Keratinocyte (primary cell): ENCODE measurements at regions not wholly inside any gene's neighbourhood (a gene's known extent, or its start where the extent isn't known, plus 50 kb on each side); places are given as distances from the start of the nearest gene placed in this dataset.

ENCODE experiments used
- DNase-seq: peaks from one replicate; pipeline ENCODE4 v3.0.0-alpha.2; 2011; ENCODE audit warnings: low read depth, missing footprints, low spot score
- FAIRE-seq: peaks from 2 replicates; lab custom pipeline; 2011; peaks lifted over from hg19 to GRCh38; lab: Jason Lieb, UNC
- H2AFZ ChIP-seq: 2 replicates; pipeline ENCODE4 v1.6.0; 2012; ENCODE audit warnings: low read length, control low read depth, inconsistent platforms; ENCODE audit not compliant: control insufficient read depth
- H3K27ac ChIP-seq: 2 replicates; pipeline ENCODE4 v1.5.1; 2011; ENCODE audit warnings: low read length; ENCODE audit not compliant: control insufficient read depth, insufficient read depth
- H3K27me3 ChIP-seq: 3 replicates; pipeline ENCODE4 v1.6.0; 2011; ENCODE audit warnings: low read length; ENCODE audit not compliant: control insufficient read depth, insufficient read depth; ENCODE audit errors: extremely low read depth
- H3K36me3 ChIP-seq, 2 experiments: 2 replicates in 1 of 2; 3 replicates in 1 of 2; pipeline ENCODE4 v1.5.1; 2011; ENCODE audit warnings: low read length in 2 of 2, mild to moderate bottlenecking in 1 of 2; ENCODE audit not compliant: control insufficient read depth in 2 of 2, insufficient read depth in 2 of 2; ENCODE audit errors: extremely low read depth in 1 of 2
- H3K4me1 ChIP-seq: 3 replicates; pipeline ENCODE4 v1.5.1; 2011; ENCODE audit warnings: low read length; ENCODE audit not compliant: control insufficient read depth, insufficient read depth; ENCODE audit errors: extremely low read depth
- H3K4me2 ChIP-seq: 3 replicates; pipeline ENCODE4 v1.6.0; 2011; ENCODE audit warnings: low read depth, low read length; ENCODE audit not compliant: control insufficient read depth, insufficient read depth; ENCODE audit errors: extremely low read depth
- H3K4me3 ChIP-seq, 3 experiments: fragments of 200-600 bp in 1 of 3; sonication (generic) in 1 of 3; 2 replicates in 2 of 3; 3 replicates in 1 of 3; pipeline ENCODE4 v1.5.1; 2011 to 2016; ENCODE audit warnings: low read length in 3 of 3, mild to moderate bottlenecking in 3 of 3, control low read depth in 2 of 3, inconsistent platforms in 1 of 3, low read depth in 1 of 3, mixed read lengths in 1 of 3, mixed run types in 1 of 3, moderate library complexity in 1 of 3; ENCODE audit not compliant: control insufficient read depth in 2 of 3, insufficient read depth in 2 of 3; ENCODE audit errors: extremely low read depth in 1 of 3
- H3K79me2 ChIP-seq: 2 replicates; pipeline ENCODE4 v1.6.0; 2012; ENCODE audit warnings: low read length; ENCODE audit not compliant: control insufficient read depth, insufficient read depth
- H3K9ac ChIP-seq: 3 replicates; pipeline ENCODE4 v1.6.0; 2011; ENCODE audit warnings: low read length; ENCODE audit not compliant: control insufficient read depth, insufficient read depth; ENCODE audit errors: extremely low read depth
- H3K9me1 ChIP-seq: 3 replicates; pipeline ENCODE4 v1.6.0; 2011; ENCODE audit warnings: low read length; ENCODE audit not compliant: control insufficient read depth, insufficient read depth; ENCODE audit errors: extremely low read depth
- H3K9me3 ChIP-seq: 2 replicates; pipeline ENCODE4 v1.5.1; 2012; ENCODE audit warnings: low read depth, low read length; ENCODE audit not compliant: control insufficient read depth
- H4K20me1 ChIP-seq: 3 replicates; pipeline ENCODE4 v1.6.0; 2011; ENCODE audit warnings: low read length; ENCODE audit not compliant: control insufficient read depth, insufficient read depth; ENCODE audit errors: extremely low read depth
- EZH2 ChIP-seq: IDR thresholded peaks from one replicate; pipeline ENCODE4 v1.6.1; 2012; ENCODE audit warnings: inconsistent platforms, mild to moderate bottlenecking, low read length, moderate library complexity
- dilution Hi-C: fragments of 300-500 bp; cut with MboI; formaldehyde crosslinking; loops from one replicate; pipeline ENCODE4 v1.7.0; 2020; ENCODE audit warnings: low sequenced_read_pairs; ENCODE audit not compliant: extremely low pct_ligation_motif_present
- TF ChIP-seq, protein P1 (sequence below), 3 experiments: IDR thresholded peaks in 1 of 3; conservative IDR thresholded peaks in 1 of 3; optimal IDR thresholded peaks in 1 of 3; 2 replicates in 2 of 3; 3 replicates in 1 of 3; pipeline versions ENCODE3 to v1.5.1; 2011; ENCODE audit warnings: low read length in 3 of 3, mild to moderate bottlenecking in 3 of 3, moderate library complexity in 2 of 3, control low read depth in 1 of 3, inconsistent platforms in 1 of 3; ENCODE audit not compliant: insufficient read depth in 2 of 3; ENCODE audit errors: extremely low read depth in 1 of 3

DNA sequence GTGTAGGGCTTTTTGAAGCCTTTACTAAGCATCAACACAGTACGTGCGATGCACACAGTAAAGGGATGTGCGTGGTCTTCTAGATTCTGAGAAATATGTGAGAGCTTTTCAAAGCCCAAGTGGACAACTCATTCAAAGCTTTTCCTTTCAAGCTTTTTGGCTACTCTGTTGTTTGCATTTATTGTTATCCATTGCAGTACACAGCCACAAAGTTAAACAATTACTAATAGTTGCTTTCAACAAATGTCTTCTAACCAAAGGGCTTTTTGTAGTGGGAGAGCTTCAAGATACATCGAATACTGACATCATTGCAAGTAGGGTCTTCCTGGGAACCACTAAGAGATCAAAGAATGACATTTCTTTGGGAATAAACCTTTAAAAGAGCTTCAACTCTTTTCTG lies 97.9 kb upstream of the ETV3 start:
- Histone ChIP-seq H3K9me3 (no peaks in the 10 kb centered on the region), H4K20me1 (no peaks in the 10 kb centered on the region), H3K9ac (no peak overlapping the region), H3K4me2 (no peak overlapping the region), H3K36me3 (no peaks in the 10 kb centered on the region), H3K27me3 (no peaks in the 10 kb centered on the region), H3K4me3 (no peak overlapping the region), H3K27ac (no peak overlapping the region), H3K9me1 (no peaks in the 10 kb centered on the region), H3K4me1 (no peaks in the 10 kb centered on the region), H3K79me2 (no peaks in the 10 kb centered on the region), H2AFZ (no peak overlapping the region)
- TF ChIP-seq, protein P1, sequence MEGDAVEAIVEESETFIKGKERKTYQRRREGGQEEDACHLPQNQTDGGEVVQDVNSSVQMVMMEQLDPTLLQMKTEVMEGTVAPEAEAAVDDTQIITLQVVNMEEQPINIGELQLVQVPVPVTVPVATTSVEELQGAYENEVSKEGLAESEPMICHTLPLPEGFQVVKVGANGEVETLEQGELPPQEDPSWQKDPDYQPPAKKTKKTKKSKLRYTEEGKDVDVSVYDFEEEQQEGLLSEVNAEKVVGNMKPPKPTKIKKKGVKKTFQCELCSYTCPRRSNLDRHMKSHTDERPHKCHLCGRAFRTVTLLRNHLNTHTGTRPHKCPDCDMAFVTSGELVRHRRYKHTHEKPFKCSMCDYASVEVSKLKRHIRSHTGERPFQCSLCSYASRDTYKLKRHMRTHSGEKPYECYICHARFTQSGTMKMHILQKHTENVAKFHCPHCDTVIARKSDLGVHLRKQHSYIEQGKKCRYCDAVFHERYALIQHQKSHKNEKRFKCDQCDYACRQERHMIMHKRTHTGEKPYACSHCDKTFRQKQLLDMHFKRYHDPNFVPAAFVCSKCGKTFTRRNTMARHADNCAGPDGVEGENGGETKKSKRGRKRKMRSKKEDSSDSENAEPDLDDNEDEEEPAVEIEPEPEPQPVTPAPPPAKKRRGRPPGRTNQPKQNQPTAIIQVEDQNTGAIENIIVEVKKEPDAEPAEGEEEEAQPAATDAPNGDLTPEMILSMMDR (optimal IDR thresholded peaks at IDR 0.05 in 1 of 3, IDR thresholded peaks at IDR 0.05 in 1 of 3, conservative IDR thresholded peaks at IDR 0.05 in 1 of 3; ENCODE audit: extremely low read depth in 1 of 3, insufficient read depth in 2 of 3, low read length in 3 of 3) = no peak
- no peak for TF ChIP-seq EZH2
- DNase-seq = no peak
- FAIRE-seq = no peak
- dilution Hi-C loops = no loop called here

DNA sequence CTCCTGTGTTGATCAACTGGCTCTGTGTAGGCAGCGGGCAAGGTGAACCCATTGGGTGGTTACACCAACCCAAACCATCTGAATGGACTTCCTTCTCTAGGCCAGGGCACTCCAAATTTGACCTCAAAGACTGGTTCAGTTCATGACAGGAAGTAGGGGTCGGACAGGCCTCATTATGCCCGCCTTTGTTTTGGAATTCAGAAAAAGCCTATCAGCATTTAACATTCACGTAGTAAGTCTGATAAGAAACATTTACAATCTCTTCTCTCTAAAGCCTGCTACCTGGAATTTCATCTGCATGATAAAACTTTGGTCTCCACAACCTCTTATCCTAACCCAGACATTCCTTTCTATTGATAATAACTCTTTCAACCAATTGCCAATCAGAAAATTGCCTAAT lies 97.1 kb upstream of the ETV3 start:
- FAIRE-seq (no peak), DNase-seq (no peak)
- Histone ChIP-seq H3K4me3 (no peak overlapping the region), H2AFZ (no peak overlapping the region), H3K9ac (no peak overlapping the region), H3K27ac (no peak overlapping the region), H3K4me2 (no peak overlapping the region), H3K79me2 (no peaks in the 10 kb centered on the region), H3K4me1 (no peaks in the 10 kb centered on the region), H3K27me3 (no peaks in the 10 kb centered on the region), H3K9me3 (no peaks in the 10 kb centered on the region), H3K9me1 (no peaks in the 10 kb centered on the region), H3K36me3 (no peaks in the 10 kb centered on the region), H4K20me1 (no peaks in the 10 kb centered on the region)
- no peak for TF ChIP-seq EZH2
- TF ChIP-seq, protein P1 (optimal IDR thresholded peaks at IDR 0.05 in 1 of 3, IDR thresholded peaks at IDR 0.05 in 1 of 3, conservative IDR thresholded peaks at IDR 0.05 in 1 of 3; ENCODE audit: extremely low read depth in 1 of 3, insufficient read depth in 2 of 3, low read length in 3 of 3) = no peak
- dilution Hi-C loops = no loop called here
